ENCODE measurements at regions not wholly inside any gene's neighbourhood (a gene's known extent, or its start where the extent isn't known, plus 50 kb on each side); places are given as distances from the start of the nearest gene placed in this dataset.

DNA sequence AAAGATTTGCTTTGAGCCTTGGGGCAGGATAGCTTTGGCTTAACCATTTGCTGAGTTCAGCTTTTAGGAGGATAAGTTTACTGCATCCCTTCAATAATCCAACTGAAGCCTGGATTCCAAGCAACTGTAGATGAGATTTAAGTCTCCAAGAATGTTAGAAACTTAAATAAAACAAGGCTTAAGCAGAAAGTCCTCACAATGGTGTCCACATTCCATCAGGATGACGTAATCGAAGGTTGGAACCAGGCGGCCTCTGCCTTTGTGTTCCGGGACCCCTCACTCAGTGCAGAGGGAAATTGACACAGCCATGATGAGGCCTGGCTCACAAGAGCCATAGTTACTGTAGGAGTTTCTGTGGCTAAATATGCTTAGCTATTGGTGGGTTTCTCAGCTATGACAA is 260.4 kb downstream of the LPIN1 start:
- TF ChIP-seq, protein P1, sequence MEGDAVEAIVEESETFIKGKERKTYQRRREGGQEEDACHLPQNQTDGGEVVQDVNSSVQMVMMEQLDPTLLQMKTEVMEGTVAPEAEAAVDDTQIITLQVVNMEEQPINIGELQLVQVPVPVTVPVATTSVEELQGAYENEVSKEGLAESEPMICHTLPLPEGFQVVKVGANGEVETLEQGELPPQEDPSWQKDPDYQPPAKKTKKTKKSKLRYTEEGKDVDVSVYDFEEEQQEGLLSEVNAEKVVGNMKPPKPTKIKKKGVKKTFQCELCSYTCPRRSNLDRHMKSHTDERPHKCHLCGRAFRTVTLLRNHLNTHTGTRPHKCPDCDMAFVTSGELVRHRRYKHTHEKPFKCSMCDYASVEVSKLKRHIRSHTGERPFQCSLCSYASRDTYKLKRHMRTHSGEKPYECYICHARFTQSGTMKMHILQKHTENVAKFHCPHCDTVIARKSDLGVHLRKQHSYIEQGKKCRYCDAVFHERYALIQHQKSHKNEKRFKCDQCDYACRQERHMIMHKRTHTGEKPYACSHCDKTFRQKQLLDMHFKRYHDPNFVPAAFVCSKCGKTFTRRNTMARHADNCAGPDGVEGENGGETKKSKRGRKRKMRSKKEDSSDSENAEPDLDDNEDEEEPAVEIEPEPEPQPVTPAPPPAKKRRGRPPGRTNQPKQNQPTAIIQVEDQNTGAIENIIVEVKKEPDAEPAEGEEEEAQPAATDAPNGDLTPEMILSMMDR (conservative IDR thresholded peaks at IDR 0.05; ENCODE audit: low read length): no peak
- TF ChIP-seq EZH2phosphoT487 (IDR thresholded peaks at IDR 0.05; ENCODE audit: borderline replicate concordance, low read depth, low read length): no peak
